CD4-positive, alpha-beta T cell treated with Interleukin-12 subunit alpha and Interleukin-12 subunit beta, for 1 hour (primary cell): ENCODE measurements at regions not wholly inside any gene's neighbourhood (a gene's known extent, or its start where the extent isn't known, plus 50 kb on each side); places are given as distances from the start of the nearest gene placed in this dataset.
A peak's percentile ranks its signal among the peaks of the same experiment; 100 is the strongest.

Source experiments
- DNase-seq: peaks from one replicate; pipeline ENCODE4 v3.0.0-alpha.2; 2020

- no peak for DNase-seq
These were observed 182.2 kb downstream of the USP12 start for GRCh38 chr13:26989261-26989956.

DNA sequence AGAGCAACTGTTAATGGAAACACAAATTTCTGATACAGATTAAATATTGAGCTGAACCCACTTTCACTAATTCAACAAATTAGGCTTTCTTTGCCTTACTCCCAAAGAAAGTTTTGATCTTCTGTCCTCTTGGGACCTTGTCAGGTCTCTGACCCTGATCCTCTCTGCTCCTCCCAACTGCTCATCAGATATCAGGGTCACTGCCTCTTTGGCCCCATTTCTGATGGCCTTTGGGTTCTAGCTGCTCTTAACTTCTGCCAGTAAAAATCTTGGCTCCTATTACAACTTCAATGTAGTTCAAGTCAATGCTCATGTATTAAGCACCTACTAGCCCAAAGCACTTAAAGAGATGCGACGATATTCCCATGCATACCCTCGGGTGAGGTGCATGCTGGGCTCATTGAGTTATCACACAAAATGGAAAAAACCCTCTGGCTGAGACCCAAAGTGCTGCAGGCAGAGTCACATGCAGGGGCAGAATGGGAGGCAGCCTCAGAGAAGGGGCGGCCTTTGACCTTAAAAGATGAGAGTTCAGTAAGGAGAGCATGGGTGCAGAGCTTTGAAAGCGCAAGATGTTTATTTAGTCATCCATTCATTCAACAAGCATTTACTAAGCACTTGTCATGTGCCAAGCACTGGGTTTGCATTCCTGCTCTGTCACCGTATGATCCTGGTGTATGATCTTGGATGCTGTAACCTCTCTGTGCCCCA is 183.4 kb downstream of the USP12 start:
- no peak for DNase-seq

DNA sequence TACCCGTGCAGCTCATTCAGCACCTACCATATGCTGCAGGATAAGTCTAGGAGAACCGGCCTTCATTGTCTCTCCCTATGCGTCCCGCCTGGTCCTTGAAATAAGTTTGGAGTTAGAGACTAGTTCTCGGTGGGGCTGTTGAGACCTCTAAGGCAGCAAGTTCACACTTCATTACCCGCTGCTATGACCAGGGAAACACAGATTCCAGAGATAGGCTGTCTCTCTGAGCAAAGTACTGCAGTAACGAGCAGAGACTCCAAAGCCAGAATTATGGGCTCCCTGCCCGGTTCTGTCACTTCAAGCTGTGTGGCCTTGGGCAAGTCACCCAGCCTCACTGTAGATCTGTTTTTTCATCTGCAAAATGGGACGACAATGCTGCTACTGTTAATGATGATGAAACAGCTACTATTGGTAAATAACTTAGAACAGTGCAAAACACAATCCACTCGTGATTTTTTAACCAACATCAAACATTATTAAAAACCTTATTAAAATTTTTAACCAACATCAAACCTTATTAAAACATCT is 184.1 kb downstream of the USP12 start:
- no peak for DNase-seq

DNA sequence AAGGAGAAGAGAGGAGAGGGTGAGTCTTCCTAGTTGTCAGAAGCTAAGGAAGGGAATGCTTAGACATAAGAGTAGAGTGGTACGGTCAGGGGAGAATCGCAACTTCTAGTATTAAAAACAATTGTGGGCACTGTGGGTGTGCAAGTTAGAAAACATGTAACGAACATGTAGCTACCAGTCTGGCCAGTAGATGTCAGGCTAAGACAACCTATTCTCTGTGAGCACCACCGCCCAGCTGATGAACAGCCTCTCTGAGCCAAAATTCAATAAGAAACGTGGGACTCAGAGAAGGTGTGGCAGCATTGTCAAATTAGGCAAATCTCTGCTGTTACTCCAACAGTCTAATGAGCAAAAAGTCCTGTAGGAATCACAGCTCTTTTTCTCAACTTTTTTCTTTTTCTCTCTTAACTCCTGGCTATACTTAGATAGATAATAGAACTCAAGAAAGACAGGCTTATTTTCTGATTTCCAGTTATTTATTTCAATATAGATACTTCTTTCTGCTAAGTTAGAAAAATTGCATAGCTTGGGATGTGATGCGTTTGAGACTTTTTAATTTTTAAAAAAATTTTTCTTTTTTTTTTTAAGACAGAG is 186.2 kb downstream of the USP12 start:
- peak; percentile 78 for DNase-seq

DNA sequence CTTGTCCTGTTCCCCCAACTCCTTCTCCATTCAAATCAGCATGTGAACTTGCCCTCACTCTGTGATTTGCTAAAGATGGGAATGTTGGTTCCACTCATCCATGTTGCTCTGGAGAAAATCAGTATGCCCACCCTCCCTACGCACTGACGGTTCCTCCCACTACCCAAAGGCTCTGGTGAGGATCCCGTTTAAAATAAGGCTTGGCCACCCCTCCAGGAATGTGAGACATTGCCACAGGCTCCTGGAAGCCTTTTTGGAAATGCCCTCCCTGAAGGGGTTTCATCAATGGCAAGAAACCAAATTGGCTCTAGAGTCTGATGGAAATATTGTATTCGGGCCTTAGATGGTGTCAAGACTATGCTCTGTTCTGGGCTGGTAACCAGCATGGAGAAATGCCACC is 187.3 kb downstream of the USP12 start:
- DNase-seq: no peak

GRCh38 chr13:26983543-26984320 is 187.9 kb downstream of the USP12 start:
- no peak for DNase-seq

- DNase-seq: no peak
These were observed 191.2 kb downstream of the USP12 start for GRCh38 chr13:26980099-26981031.

- no peak for DNase-seq
These were observed 192.3 kb downstream of the USP12 start for GRCh38 chr13:26979334-26979733.

DNA sequence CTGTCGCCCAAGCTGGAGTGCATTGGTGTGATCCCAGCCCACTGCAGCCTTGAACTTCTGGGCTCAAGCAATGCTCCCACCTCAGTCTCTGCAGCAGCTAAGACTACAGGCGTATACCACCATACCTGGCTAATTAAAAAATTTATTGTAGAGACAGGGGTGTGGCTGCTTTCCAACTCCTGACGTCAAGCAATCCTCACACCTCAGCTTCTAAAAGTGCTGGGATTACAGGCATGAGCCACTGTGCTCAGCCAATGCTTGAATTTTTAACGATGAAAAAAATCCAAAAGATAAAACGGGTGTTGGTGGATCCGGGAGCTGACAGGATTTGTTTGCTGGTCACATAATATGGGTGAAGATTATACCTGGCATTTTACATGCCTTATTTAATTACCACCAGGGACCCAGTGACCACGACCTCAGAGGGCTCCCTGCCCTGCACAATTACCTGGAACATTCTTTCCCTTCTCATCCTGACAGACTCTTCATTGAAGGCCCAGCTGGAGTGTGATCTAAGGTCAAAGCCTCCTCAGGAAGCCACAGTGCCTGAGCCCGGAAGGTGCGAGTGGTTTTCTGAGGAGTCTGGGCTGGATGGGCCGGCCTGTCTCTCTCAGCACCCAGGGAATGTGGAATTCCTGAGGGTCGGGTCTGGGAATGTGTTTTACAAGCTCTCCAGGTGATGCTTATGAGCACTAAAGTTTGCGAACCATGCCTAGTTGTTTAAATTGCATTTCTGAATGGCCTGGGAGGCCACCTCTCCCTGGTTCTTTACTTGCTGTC is 193.3 kb downstream of the USP12 start:
- DNase-seq: no peak

GRCh38 chr13:26977541-26977940 is 194.1 kb downstream of the USP12 start:
- DNase-seq: no peak

DNA sequence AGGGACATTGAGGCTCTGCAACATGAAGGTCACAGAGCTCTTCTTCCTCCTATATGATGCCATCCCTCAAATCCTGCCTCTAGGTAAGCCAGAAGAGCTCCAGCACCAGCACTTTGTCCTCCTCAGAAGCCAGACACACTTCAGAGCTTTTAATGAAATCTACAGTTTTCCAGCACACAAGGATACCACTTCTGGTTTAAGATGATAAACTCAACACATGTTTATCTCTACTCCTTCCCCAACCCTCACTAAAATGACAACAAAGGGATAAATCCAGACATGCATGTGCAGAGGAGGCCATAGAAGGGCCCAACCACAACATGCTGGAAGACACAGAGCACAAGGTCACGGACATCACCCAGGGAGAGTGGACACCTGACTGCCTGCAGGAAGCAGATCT is 195.3 kb downstream of the USP12 start:
- DNase-seq: no peak

- no peak for DNase-seq
These were observed 197.7 kb downstream of the USP12 start for GRCh38 chr13:26973946-26974345.

- no peak for DNase-seq
These were observed 198.3 kb downstream of the USP12 start for GRCh38 chr13:26973295-26973694.

DNA sequence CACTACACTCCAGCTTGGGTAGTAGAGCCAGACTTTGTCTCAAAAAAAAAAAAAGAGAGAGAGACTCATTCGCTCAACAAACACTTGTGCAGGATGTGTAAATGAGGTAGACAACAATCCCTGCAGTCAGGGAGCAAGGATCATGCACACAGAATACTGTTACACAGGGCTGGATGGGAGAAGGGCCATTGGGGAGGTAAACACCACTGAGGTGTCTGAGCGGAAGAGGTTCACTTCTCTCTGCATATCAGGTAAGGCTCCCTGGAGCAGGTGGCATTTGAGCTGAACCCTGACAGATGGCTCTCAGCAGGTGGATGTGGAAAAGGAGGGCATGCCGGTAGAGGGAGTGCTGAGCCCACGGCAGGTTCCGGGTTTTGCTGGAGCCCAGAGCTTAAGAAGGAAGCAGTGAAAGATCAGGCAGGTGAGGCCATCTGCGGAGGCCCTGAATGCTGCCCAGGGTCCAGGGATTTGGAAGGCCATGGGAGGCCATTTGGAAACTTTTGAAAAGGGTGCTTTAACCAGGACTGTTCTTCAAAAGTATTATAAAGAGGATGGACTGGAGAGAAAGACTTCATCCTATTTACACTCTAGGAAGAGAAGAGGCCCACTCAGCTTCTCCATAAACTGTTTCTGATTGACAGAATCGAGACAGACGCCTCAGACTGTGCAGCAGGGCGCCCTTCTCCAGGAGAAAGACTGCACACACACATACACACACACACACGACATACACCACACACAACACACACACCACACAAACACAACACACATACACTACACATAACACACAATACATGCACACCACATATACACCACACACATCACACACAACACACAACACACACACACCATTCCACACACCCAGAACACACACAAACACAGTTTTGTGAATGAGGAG is 199.4 kb downstream of the USP12 start:
- peak; percentile 14 for DNase-seq

DNA sequence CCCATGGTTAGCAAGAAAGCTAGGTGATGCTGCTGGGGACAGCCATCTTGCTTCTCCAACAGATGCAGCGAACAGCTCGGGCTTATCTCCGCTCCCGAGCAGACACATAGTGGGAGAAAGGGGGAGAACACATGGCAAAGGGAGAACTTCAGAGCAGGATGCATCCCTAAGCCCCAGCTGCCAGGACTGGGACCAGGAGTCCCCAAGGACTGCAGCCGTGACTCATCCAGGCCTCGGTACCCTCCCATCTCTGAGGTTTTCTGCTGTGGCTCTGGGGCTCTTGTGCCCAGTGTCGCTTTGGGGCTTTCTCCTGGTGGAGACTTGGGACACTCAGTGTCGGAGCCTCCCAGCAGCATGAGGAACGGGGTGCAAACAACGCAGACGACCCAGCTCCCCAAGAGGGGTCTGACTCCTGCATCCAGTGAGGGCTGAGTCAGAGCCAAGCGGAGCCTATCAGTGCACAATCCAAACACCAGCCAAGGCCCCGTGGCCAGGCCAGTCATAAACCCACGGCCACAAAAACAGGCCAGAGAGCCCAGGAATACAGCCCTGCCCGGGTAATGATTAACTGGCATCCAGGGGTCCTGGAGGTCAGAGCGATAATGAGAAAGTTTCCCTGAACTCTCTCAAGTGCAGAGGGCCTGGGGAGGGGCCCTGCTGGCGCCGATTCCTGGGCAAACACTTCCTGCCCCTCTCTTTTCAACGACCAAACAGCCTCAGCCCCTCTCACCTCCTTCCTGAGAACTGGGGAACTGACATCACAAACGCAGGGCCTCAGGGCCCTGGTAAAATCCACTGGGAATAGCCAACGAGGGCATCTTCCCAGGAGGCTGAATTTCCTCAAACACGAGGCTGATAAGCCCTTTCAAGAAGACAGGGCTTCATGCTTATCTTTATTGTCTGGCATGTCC is 202.9 kb downstream of the USP12 start:
- DNase-seq: no peak

DNA sequence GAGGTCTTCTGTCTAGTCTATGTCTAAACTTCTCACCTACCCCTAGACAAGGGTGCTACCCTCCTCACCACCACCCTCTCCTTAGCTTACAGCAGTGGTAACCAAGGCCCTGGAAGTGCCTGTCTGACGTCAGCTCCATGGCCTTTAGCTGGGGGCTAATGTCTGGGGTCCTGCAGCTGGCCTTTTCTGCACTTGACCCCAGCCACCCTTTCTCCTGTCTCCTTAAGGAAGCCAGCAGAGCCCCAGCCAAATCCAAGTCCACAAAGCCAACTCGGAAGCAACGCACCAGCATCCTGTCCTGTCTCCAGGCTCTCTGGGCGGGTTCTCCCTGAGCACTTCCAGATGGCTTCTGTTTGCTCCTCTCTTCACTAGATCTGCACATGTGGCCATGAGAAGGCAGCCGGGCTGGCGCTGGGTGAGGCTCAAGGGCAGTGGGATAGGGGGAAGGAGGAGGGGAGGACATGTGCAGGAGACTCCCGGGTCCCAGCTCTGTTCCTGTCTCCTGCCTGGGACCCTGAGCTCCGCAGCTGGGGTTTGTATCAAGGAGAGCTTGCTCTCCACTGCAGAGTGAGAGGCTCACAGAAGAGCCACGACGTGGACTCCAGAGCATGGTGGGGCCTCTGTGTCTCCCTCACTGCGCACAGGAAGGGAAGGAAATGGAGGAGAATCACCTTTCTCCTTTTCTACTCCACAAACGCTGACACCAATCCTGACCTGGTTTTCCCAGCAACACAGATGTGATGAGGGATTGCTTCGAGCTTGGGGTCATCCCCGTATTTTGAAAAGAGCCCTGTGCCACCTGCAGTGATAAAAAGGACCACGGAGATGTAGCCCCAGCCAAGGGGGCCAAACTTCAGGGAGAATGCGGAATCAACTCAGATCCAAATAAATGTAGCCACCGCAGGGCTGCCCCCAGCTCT is 204.2 kb downstream of the USP12 start:
- DNase-seq: no peak

- no peak for DNase-seq
These were observed 204.9 kb downstream of the USP12 start for GRCh38 chr13:26966701-26967080.
